ENCODE measurements at regions not wholly inside any gene's neighbourhood (a gene's known extent, or its start where the extent isn't known, plus 50 kb on each side); places are given as distances from the start of the nearest gene placed in this dataset.

DNA sequence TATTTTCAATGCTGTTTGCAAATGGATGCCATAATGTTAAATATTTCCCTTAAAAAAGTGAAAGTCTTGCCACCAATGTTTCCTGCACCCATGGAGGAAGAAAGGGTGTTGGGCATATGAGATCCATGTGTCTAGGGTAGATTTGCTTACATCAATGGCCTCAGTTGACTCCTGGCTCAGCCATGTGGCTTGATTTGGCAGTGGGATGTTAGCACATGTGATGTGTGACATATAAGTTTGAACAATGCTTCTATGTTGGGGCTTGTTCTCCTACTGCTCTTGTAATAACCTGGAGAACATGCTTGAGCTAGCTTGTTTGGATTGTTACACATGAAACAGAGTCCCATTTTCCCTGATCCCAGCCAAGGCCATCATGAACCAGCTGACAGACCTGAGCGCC lies 187.6 kb downstream of the SCP2D1 start:
- no peak for DNase-seq

DNA sequence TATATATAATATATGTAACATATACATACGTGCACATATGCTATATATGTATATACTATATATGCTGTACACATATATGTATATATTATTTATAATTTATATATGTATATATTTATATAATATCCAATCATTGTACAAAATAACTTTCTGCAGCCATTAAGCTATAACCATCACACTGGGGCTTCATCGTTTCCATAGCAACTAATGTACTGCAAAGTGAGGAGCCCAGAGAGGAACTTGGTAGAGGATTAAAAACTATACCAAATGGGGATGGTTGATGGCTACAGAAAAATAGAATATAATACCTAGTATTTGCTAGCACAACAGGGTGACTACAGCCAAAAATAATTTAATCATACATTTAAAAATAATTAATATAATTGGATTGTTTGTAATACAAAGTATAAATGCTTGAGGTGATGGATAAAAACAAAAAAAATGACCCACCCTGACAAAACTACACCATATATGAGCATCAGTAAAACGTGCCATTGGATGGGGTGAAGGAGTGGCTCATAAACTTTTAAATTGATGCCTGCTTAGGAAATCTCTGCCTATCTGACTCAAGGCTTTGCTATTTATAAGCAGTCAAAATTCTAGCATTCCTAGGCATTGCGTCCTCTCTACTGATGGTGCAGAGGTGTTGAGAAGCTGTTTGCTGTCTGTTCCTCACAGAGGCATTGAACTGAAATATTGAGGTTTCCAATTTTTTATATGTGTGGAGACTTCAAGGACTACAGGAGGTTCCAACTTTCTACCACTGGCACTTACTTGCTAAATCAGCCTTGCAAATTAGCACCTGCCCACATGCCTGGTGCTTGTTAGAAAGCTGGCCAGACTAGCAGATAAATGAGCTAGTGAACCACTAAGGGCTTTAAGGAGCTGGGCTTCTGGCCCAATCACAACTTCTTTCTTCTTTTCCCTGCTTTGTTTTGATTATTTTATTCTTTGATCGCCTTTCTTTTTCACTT lies 190.1 kb downstream of the SCP2D1 start:
- no peak for DNase-seq

DNA sequence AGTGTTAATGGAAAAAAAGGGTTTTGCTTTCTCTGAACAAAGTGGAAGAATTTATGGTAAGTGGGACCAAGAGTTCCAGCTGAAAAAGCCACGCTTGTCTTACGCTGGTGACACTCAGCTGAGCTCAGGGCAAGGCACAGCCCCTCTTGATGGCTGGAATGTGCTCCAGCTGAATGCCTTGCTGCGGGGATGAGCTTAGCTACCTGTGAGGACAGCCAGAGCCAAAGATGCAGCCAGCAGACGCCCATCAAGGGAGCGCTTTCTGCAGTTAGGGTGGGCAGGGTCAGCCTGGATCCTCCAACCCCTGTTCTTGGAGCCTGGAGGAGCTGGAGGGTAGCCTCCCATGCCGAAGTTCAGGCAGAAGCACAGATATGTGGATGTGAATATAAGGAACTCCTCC lies 191.4 kb downstream of the SCP2D1 start:
- no peak for DNase-seq

DNA sequence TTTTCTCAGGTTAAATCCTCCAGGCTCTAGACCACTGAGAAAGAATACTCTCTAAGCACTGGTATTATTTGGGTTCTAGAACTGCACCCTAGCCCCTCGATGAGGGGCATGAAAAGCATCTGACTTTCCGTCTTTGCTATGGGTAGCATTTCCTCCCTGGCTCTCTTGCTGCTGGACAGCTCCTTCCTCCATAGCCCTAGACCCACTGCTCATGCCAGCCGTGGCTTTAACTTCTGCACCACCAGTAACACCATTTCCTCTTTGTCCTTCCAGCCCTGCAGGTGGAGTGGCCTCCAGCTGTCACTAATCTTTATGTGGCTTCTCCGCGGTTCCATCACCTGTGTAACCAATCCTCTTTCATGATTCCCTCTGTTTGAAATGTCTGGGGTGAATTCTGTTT lies 194.9 kb downstream of the SCP2D1 start:
- no peak for DNase-seq

DNA sequence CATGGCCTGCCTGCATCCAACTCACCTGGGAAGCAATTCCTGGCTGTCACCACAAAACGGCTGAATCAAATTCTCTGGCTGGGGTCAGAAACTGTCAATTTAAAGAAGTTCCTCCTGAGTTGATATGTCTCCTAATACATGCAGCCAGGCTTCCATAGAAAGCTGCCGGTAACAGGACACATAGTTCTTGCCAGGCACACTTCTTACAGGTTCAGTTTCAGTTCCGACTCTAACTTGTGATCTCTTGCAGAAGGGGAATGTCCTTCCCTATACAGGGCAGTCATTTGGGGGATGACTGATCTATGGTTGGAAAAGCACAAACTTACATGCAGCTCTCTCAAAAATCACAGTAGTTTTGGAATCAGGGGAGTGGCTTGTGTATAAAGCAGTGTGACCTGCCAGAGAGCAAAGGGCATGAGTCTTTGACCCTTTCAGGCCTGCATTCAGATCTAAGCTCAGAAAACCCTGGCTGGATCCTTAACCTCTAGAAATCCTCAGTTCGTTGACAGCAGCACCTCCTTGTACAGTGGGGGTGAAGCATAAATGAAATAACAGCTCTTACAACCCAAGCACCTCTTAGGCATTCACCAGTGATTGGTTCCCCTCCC lies 195.6 kb downstream of the SCP2D1 start:
- DNase-seq = no peak

DNA sequence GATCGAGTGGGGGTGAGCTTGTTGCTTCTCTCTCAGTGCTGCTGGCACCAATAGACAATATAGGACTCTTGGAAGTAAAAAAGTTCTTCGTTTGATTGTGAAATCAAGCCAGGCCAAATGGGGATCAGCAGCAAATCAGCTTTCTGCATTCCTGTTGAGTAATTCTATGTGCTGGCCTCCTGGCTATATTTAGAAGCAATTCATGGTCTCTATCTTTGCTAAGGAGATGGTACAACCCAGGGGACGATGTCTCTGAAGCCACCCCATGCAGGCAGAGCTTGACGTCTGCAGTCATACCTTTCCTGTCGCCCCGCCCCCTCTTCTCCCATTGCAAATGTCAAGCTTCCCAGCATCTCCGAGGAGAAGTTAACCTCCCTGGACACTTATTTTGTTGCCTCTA lies 199.1 kb downstream of the SCP2D1 start:
- no peak for DNase-seq

DNA sequence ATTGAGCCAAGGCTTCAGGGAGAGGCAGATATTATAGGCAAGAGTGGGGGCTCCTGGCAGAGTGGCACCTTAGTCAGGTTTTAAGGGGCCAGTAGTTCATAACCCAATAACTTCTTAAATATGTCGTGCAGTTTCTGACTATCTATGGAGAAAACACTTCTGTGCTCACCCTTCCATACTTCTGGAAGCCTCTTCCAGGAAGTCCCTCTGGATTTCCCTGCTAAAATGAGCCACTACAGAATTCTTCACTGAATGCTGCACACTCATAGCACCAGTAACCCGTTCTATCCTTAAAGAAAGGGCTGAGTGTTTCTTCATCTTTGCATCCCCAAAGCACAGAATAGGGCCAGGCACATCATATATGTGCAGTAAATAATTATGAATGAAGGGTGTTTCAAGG lies 198.5 kb upstream of the SLC24A3 start:
- no peak for DNase-seq

DNA sequence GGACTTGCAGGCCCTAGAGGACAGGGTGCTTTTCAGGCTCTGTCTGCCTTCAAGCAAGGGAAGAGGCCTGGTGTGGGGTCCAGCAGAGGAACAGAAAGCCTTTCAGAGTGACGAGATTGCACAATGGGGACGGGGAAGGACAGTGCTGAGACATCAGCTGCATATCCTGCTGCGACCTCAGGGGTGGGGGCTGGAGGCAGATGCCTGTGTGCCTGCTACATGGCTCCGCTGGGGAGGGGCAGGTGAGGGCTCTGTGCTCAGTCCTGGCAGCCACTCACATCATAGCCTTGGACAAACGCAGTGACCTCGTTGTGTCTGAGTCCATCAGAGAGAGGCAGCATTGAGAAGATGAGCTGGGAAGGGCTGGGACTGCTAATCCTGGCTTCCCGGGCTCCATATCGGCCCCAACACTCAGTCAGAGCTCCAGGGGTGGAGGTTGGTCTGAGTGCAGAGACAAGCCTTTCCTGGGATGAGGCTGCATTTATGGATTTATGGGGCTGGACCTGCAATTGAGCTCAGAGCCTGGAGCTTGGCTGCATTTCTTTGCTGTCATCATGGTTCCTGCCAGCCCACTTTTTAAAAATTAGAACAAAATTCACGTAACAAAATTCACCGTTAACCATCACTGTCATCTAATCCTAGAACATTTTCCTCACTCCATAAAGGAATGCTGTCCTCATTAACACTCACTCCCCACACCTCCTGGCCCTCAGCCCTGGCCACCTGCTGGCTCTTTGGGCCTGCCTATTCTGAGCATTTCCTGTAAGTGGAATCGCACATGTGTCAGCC lies 196.9 kb upstream of the SLC24A3 start:
- DNase-seq = no peak

DNA sequence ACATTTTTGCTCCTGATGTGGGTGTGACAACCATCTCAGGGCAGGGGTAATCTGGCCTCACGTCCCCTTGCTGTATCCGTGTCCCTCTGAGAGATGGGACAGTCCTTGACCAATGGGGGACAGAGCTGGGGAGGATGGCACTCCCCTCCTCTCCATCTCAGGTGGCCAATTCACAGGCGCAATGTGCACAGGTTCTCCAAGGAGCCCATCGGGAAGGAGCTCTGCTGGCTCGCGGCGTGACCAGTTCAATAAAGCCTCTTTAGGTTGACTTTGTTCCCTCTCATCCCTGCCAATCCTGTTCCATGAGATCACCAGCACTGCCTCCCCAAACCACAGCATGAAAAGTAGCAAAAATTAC lies 196.3 kb upstream of the SLC24A3 start:
- DNase-seq = no peak

DNA sequence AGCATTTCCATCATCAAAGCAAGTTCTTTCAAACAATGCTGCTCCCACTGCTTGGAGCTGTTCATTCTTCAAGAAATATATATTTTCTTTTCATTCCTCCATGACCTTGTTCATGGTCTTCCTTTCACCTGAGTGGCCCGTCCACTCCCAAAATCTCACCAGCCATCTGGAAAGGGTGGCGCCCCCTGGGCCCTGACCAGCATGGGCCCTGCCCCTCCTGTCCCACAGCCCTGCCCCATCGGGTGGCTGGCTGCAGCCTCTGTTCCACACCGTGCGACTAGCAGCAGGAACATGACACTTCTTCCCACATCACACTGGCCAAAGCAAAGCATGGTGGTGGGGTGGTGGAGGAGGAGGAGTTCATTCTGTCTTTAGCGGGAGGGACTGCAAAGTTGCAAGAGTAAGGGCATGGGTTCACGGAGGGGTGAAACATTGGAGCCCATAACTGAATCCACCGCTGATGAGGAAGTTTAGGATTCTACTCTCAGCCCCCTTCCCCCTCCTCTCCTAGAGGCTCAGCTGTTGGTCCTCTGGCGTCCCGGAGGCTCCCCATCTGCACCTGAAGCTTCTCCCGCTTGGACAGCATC lies 195.2 kb upstream of the SLC24A3 start:
- no peak for DNase-seq

DNA sequence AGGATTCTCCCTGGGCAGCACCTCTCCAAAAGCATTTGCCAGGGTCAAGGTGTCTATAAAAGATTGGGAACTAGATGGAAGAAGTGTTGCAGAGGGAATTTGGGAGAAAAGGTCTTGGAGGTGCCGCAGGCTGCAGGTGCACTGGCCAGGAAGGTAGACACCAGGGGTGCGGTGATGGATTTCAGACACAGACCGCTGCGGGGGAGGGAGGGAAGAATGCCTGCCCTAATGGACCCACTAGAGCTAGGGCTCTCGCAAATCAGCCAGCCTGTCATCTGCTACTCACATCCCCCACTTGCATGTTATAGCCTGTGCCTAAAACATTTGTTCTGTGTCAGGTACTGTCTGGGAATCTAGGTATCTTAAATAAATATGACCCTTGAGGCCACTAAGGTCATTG lies 193.6 kb upstream of the SLC24A3 start:
- no peak for DNase-seq

DNA sequence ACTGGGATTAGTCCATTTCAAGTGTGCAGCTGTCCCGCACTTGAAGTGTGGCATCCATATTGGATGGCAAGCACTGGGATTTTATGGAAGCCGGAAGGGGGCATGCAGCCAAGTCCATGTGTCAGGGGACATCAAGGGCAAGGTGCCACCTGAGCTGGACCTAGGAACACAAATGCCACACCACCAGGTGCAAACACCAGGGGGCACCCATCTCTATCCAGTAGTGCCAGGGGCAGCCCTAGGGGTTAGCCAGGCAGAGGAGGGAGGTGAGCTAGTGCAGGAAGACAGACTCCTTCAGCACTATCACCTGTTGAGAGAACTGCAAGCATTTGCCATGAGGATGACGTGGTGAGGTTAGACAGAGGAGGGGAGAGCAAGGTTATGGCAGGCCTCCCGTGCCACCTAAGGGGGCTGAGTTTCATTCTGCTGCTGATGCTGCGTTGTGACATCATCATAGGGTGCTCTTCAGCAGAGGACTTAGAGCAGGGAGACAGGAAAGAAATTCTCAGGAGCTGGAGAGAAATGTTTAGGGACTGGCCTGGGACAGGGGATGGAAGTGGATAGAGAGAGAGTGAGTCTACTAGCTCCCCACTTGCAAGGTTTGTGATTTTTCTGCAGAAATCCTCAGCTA lies 192.6 kb upstream of the SLC24A3 start:
- no peak for DNase-seq

DNA sequence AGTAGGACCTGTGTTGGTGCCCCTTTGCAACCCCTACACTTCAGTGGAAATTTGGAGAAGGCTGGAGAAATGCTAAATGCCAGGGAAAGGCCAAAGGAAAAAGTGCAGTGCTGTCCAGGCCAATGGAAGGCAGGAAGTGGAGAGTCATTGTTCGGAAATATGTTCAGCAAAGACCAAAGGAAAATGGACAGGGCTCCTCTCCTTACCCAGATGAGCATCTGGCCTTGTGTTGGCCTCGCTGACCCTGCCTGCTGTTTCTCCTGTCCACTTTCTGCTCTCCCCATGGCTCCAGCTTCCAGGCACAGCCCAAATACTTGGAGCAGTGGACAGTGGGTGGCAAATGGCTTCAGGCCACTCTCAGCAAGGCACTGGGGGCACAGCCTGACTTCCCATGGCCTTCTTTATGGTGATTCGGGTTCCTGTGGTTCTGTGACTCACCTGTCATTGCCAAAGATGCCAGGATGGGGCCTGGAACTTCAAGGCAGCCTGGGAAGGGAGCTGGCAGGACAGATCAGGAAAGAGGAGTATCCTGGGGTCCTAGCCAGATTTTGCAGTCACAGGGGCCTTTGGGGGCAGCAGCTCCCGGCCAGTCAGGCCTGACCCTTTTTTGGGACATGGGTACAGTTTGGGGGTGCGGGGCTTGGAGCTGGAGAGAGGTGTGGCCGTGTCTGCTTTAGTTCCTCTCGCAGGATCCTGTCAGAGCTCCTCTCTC lies 190.9 kb upstream of the SLC24A3 start:
- no peak for DNase-seq

DNA sequence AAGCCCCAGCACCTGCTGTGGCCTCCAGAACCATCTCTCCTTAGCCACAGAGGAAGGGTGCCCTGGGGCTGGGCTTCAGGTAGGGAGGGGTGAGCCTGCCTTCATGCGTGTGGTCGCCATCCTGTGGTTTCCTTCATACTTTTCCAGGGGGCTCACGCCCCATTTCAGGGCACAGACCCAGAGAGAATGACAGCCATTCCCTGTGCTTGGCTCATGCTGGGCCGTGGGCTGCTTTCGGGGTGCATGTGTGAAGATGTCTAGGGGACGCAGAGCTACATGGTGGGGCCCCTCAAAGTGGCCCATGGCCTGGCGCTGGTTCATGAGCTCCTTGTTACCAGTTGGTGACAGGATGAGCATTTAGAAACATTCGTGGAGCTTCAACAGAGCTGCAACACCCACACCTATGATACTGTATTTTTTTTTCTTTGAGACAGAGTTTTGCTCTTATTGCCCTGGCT lies 190.3 kb upstream of the SLC24A3 start:
- no peak for DNase-seq

DNA sequence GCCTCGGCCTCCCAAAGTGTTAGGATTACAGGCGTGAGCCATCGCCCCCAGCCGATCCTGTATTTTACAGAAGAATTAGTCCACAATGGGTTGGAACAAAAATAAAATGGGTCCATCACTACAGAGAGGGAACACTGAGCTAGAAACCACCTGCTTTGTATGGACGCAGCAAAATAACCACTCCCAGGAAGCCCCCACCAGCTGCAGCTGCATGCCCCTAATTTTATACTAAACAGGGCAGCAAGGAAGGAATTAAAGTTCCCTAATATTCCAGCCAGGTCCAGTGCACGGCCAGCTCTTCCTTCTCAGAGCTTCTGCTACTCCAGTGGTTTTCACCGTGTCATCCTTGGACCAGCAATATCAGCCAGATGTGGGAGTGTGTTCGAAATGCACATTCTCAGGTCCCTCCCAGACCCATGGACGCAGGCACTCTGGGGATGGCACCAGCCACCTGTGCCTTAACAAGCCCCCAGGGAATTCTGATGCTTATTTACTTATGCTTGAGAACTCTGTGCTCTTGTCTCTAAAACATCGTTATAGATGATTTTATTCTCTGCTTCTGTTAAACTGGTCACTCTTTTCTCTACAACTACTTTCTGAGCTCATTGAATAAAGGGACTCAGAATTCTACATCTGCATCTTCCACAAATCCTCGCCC lies 189.5 kb upstream of the SLC24A3 start:
- DNase-seq = no peak

DNA sequence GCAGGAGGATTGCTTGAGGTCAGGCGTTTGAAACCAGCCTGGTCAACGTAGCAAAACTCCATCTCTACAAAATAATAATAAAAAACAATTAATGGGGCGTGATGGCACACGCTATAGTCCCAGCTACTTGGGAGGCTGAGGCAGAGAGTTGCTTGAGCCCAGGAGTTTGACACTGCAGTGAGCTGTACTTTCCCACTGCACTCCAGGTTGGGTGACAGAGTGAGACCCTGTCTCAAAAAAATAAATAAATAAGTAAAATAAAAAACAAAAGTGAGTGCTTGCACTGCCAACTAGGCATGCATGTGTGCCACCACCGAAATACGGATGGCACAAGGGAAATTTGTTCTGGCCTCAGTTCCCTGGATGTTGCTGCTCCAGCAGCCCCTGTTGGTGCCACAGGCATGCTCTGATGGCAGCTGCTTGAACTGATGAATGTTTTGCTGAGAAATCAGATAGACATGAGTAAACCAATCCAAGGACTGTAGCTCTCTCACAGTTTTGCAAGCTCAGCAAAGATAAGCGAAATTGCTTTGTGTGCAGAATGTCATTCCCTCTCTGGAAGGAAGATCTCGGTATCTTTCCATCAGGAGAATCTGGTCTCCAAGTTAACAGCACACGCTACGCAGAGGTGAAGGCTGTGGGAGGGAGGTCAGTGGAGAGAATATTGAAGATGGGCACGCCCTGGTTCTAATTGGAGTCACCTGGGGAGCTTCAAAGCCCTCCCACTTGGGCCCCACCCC lies 188.0 kb upstream of the SLC24A3 start:
- no peak for DNase-seq

DNA sequence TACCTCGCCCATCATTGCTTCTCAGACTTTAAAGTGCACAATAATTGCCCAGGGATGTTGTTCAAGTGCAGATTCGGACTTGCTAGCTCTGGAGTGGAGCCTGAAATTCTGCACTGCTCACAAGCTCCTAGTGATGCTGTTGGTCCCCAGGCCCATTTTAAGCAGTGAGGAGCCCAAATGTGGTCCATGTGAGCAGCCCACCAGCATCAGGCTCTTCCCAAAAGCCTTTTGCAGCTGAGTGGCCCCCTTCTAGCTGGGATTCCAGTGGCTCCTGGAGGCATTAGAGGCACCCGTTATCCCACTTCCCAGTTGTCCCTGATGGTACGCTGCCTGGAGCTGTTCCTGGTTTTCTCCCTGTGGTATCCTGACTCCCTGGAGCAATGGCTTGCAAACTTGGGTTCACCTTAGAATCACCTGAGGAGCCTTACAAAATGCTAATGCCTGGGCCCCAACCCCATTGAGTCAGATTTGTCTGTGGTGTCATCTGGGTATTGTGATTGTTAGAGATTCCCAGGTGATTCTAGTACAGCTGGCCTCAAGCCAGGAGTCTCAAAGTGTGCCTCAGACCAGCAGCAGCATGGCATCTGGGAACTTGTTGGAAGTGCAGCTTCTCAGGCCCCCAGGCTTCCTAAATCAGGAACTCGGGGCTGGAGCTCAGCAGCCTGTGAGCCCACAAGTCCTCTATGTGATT lies 186.9 kb upstream of the SLC24A3 start:
- DNase-seq = no peak

DNA sequence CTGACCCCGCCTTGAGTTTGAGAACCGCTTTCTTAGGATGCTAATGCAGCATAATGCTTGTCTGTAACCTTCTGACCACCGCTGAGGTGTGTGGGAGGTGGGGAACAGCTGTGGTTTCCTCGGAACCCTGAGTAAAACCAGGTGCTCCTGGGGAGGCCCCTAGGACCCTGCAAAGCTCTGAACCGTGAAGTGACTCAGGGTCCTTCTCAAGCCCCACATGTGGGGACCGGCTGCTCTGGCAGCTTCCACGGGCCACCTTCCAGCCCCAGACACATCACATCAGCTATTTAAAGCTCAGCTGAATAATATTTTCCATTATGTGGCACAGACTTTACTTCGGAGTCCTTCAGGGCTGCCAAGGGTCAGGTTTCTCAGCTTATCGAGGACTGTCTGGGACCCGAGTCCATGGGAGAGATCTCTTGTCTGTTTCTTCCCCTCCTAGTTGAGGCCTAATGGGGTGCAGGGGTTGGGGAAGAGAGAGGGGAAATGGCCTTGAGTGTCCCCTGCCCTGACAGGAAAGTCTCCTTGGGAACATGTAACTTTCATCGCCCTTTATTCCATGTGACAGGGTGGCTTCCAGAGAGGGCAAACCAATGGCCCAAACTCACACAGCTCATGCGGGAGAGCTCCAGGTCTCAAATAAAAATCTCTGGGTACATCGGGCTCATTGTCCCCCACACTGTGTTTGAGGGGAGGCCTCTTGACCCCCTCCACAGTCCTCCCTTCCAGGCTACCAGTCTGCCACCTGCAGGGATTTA lies 186.1 kb upstream of the SLC24A3 start:
- no peak for DNase-seq

Data from fibroblast of skin of abdomen (primary cell).